ENCODE measurements at regions not wholly inside any gene's neighbourhood (a gene's known extent, or its start where the extent isn't known, plus 50 kb on each side); places are given as distances from the start of the nearest gene placed in this dataset.

DNA sequence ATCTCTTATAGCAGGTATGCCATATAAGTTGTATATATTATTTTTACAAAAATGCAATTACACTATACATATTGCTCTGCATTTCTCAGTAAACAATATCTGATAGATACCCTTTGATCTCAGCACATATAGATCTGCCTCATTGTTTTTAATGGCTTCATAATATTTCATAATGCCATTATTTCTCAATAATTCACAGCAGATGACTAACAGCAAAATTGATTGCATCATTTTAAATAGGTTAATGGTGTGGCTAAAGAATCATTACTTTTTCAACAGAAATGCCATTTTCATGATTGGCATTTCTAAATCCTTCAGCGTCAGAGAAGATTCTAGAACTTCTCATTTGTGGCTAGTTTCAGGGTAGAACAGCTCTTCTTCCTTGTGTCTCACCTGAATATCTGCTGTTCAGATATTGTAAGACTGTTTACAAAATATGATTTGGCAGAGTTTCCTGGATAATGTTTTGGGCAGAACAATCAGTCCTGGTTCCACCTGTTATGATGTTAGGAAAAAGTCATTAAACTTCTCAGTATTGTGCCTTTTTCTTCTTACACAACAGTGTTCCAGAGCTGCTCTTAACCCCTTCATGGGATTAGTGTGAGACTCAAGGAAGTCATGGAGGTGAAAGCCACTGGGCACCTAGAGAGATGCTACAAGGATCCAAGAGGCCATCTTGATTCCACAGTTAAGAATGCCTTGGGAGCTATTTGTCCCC is 397.6 kb upstream of the THBS1 start:
- TF ChIP-seq, protein P1, sequence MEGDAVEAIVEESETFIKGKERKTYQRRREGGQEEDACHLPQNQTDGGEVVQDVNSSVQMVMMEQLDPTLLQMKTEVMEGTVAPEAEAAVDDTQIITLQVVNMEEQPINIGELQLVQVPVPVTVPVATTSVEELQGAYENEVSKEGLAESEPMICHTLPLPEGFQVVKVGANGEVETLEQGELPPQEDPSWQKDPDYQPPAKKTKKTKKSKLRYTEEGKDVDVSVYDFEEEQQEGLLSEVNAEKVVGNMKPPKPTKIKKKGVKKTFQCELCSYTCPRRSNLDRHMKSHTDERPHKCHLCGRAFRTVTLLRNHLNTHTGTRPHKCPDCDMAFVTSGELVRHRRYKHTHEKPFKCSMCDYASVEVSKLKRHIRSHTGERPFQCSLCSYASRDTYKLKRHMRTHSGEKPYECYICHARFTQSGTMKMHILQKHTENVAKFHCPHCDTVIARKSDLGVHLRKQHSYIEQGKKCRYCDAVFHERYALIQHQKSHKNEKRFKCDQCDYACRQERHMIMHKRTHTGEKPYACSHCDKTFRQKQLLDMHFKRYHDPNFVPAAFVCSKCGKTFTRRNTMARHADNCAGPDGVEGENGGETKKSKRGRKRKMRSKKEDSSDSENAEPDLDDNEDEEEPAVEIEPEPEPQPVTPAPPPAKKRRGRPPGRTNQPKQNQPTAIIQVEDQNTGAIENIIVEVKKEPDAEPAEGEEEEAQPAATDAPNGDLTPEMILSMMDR (IDR thresholded peaks at IDR 0.05 in 8 of 11, conservative IDR thresholded peaks at IDR 0.05 in 3 of 11) = no peak
- no peak for TF ChIP-seq POLR2AphosphoS5 (IDR thresholded peaks at IDR 0.05)

All from spleen (tissue), 7 donors.